ENCODE measurements at regions not wholly inside any gene's neighbourhood (a gene's known extent, or its start where the extent isn't known, plus 50 kb on each side); places are given as distances from the start of the nearest gene placed in this dataset.

- H3K27me3 Mint-ChIP-seq (ENCODE audit: insufficient read depth): peaks cover 7% of the 10 kb centered on the region
- TF ChIP-seq CTCF (conservative IDR thresholded peaks at IDR 0.05): no peak
- Histone ChIP-seq H3K9me3 (ENCODE audit: control insufficient read depth, low read length) (peaks cover 18% of the 10 kb centered on the region), H3K4me3 (ENCODE audit: low read length) (peak overlapping the region; percentile 16), H3K4me1 (ENCODE audit: control insufficient read depth, insufficient read depth, low read length) (no peaks in the 10 kb centered on the region), H3K27me3 (ENCODE audit: control insufficient read depth, insufficient read depth, low read length, poor library complexity, severe bottlenecking) (no peaks in the 10 kb centered on the region), H3K36me3 (ENCODE audit: control insufficient read depth, insufficient read depth, low read length) (no peaks in the 10 kb centered on the region), H3K27ac (ENCODE audit: low read depth, low read length) (peak overlapping the region; percentile 85), H3K9ac (ENCODE audit: extremely low read depth, low read length, poor library complexity, severe bottlenecking) (no peak overlapping the region)
- DNase-seq: peak; percentile 91
- 48 to 77% methylated on average over 5 to 13 of the region's 13 CpGs for WGBS, 2 experiments (ENCODE audit: insufficient coverage in 1 of 2, insufficient read length in 1 of 2)
- H3K4me3 Mint-ChIP-seq: peak overlapping the region; percentile 38
- peaks cover 7% of the 10 kb centered on the region for H3K4me1 Mint-ChIP-seq
- H3K27ac Mint-ChIP-seq: peak overlapping the region; percentile 94
- H3K36me3 Mint-ChIP-seq (ENCODE audit: low read depth): peaks cover 6% of the 10 kb centered on the region
- peaks cover 37% of the 10 kb centered on the region for H3K9me3 Mint-ChIP-seq
Observed at GRCh38 chr11:11691296-11692151, 69.7 kb upstream of the GALNT18 start.

- no peak overlapping the region for H3K4me3 ChIP-seq (ENCODE audit: low read length)
- H3K36me3 ChIP-seq (ENCODE audit: control insufficient read depth, insufficient read depth, low read length): no peaks in the 10 kb centered on the region
- peaks cover 11% of the 10 kb centered on the region for H3K4me1 Mint-ChIP-seq
- no peak overlapping the region for H3K27ac Mint-ChIP-seq
- H3K9me3 ChIP-seq (ENCODE audit: control insufficient read depth, low read length): no peaks in the 10 kb centered on the region
- H3K4me3 Mint-ChIP-seq: no peak overlapping the region
- peaks cover 12% of the 10 kb centered on the region for H3K27me3 Mint-ChIP-seq (ENCODE audit: insufficient read depth)
- H3K36me3 Mint-ChIP-seq (ENCODE audit: low read depth): no peaks in the 10 kb centered on the region
- no peak overlapping the region for H3K27ac ChIP-seq (ENCODE audit: low read depth, low read length)
- no peaks in the 10 kb centered on the region for H3K27me3 ChIP-seq (ENCODE audit: control insufficient read depth, insufficient read depth, low read length, poor library complexity, severe bottlenecking)
- DNase-seq: no peak
- no peaks in the 10 kb centered on the region for H3K9me3 Mint-ChIP-seq
- H3K9ac ChIP-seq (ENCODE audit: extremely low read depth, low read length, poor library complexity, severe bottlenecking): no peak overlapping the region
- no peak for TF ChIP-seq CTCF (conservative IDR thresholded peaks at IDR 0.05)
- no peaks in the 10 kb centered on the region for H3K4me1 ChIP-seq (ENCODE audit: control insufficient read depth, insufficient read depth, low read length)
Observed at GRCh38 chr11:11681536-11681935, 59.7 kb upstream of the GALNT18 start.

GRCh38 chr11:11677672-11678356, 56.0 kb upstream of the GALNT18 start:
- Mint-ChIP-seq H3K27ac (no peak overlapping the region), H3K27me3 (ENCODE audit: insufficient read depth) (peaks cover 24% of the 10 kb centered on the region), H3K36me3 (ENCODE audit: low read depth) (no peaks in the 10 kb centered on the region), H3K9me3 (no peaks in the 10 kb centered on the region), H3K4me3 (no peak overlapping the region), H3K4me1 (peaks cover 14% of the 10 kb centered on the region)
- Histone ChIP-seq H3K9ac (ENCODE audit: extremely low read depth, low read length, poor library complexity, severe bottlenecking) (no peak overlapping the region), H3K4me1 (ENCODE audit: control insufficient read depth, insufficient read depth, low read length) (no peaks in the 10 kb centered on the region), H3K27me3 (ENCODE audit: control insufficient read depth, insufficient read depth, low read length, poor library complexity, severe bottlenecking) (no peaks in the 10 kb centered on the region), H3K9me3 (ENCODE audit: control insufficient read depth, low read length) (no peaks in the 10 kb centered on the region), H3K27ac (ENCODE audit: low read depth, low read length) (no peak overlapping the region), H3K4me3 (ENCODE audit: low read length) (no peak overlapping the region), H3K36me3 (ENCODE audit: control insufficient read depth, insufficient read depth, low read length) (no peaks in the 10 kb centered on the region)
- no peak for TF ChIP-seq CTCF (conservative IDR thresholded peaks at IDR 0.05)
- 96% methylated on average over 5 of the region's 5 CpGs; no CpG with 5 or more reads in 1 of the 2 experiments for WGBS, 2 experiments (ENCODE audit: insufficient coverage in 1 of 2, insufficient read length in 1 of 2)
- DNase-seq: no peak
